Bronchial epithelial cell (primary cell): ENCODE measurements at regions not wholly inside any gene's neighbourhood (a gene's known extent, or its start where the extent isn't known, plus 50 kb on each side); places are given as distances from the start of the nearest gene placed in this dataset.

Experiments
- DNase-seq: peaks from one replicate; pipeline ENCODE4 v3.0.0-alpha.2; 2010; ENCODE audit warnings: low read depth
- FAIRE-seq: peaks from 2 replicates; lab custom pipeline; 2011; peaks lifted over from hg19 to GRCh38; lab: Jason Lieb, UNC
- H3K27me3 ChIP-seq: 2 replicates; pipeline ENCODE4 v1.5.1; 2011; ENCODE audit warnings: low read length; ENCODE audit not compliant: control insufficient read depth, insufficient read depth
- H3K36me3 ChIP-seq: 2 replicates; pipeline ENCODE4 v1.5.1; 2011; ENCODE audit warnings: low read length; ENCODE audit not compliant: control insufficient read depth, insufficient read depth
- H3K4me3 ChIP-seq: 2 replicates; pipeline ENCODE4 v1.5.1; 2011; ENCODE audit warnings: mild to moderate bottlenecking, low read depth, low read length, control low read depth
- TF ChIP-seq, protein P1 (sequence below): IDR thresholded peaks from 2 replicates; pipeline ENCODE4 v1.5.1; 2011; ENCODE audit warnings: mild to moderate bottlenecking, moderate library complexity, low read length, control low read depth, inconsistent platforms; ENCODE audit not compliant: insufficient read depth, severe bottlenecking

DNA sequence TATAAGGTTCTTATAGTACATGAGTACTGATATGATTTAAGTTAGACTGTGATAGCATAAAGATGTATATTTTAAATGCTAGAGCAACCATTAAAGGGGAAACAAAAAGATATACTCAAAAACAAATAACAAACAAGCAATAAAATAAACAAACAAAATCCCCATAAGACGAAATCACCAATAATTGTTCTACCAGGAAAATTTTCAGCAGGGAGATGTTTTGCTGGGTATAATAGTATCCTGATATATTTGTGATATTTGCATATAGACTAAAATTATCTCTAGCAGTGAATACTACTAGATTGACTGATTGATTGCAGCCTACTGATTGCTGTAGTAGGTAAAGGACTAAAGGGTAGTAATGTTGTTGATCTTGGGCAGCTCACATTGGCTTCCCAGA is 177.4 kb downstream of the TMEM182 start:
- no peak for FAIRE-seq
- TF ChIP-seq, protein P1, sequence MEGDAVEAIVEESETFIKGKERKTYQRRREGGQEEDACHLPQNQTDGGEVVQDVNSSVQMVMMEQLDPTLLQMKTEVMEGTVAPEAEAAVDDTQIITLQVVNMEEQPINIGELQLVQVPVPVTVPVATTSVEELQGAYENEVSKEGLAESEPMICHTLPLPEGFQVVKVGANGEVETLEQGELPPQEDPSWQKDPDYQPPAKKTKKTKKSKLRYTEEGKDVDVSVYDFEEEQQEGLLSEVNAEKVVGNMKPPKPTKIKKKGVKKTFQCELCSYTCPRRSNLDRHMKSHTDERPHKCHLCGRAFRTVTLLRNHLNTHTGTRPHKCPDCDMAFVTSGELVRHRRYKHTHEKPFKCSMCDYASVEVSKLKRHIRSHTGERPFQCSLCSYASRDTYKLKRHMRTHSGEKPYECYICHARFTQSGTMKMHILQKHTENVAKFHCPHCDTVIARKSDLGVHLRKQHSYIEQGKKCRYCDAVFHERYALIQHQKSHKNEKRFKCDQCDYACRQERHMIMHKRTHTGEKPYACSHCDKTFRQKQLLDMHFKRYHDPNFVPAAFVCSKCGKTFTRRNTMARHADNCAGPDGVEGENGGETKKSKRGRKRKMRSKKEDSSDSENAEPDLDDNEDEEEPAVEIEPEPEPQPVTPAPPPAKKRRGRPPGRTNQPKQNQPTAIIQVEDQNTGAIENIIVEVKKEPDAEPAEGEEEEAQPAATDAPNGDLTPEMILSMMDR = no peak
- H3K27me3 ChIP-seq = no peaks in the 10 kb centered on the region
- no peaks in the 10 kb centered on the region for H3K36me3 ChIP-seq
- DNase-seq = no peak
- H3K4me3 ChIP-seq = no peak overlapping the region

DNA sequence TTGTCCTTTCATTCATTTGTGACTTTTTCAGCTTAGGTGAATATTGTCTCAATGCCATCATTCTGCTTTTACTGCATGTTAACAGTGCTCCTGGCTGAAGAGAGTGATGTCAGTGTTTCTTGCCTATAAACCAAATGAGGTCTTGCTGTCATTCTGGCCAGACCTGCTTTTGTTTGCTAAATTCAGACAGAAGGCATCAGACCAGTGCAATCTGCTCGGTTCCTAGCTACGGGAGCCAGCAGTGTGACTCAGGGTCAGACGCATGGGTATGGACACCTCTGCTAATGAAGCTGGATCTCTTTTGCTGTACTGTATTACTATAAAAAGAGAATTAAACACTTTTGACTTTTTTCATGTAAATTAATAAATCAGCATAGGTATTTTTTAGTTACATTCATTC is 178.9 kb downstream of the TMEM182 start:
- H3K4me3 ChIP-seq = no peak overlapping the region
- H3K36me3 ChIP-seq = no peaks in the 10 kb centered on the region
- DNase-seq = no peak
- no peaks in the 10 kb centered on the region for H3K27me3 ChIP-seq
- FAIRE-seq = peak; percentile 64
- TF ChIP-seq, protein P1 = no peak

DNA sequence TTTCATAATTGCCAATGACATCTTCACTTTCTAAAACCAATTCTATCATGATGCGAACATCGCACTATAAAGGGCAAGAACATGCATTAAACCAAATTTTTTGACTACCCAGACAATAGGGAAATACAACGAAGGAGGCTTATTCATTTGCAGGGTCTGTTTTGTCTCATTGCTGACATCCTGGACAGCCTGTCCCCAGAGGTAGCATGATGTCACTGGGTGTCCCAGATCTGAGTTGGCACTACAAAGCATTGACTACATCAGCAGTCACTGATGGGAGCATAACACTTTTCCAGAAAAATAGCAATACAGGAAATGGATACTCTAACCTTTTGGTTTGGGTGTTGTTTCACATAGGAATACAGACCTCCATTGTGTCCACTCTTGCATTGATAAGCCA is 180.3 kb downstream of the TMEM182 start:
- no peaks in the 10 kb centered on the region for H3K27me3 ChIP-seq
- TF ChIP-seq, protein P1 = no peak
- DNase-seq (no peak), FAIRE-seq (no peak)
- H3K36me3 ChIP-seq = no peaks in the 10 kb centered on the region
- H3K4me3 ChIP-seq = no peak overlapping the region

DNA sequence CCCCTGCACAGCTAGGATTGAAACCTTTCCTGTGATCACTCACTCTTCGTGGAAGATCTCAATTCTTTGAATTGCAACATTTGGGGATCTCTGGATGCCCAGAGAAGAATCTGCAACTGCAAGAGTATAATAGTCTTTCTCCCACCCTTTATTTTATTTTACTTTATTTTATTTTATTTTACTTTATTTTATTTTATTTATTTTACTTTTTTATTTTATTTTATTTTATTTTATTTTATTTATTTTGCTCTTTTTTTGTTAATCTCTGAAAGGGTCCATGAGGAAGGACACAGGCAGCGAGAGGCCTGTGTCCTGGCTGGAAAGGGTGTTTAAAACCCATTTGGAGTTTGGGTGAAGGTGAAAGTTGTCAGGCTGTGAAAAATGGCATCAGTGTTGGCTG is 181.4 kb downstream of the TMEM182 start:
- H3K36me3 ChIP-seq = no peaks in the 10 kb centered on the region
- no peaks in the 10 kb centered on the region for H3K27me3 ChIP-seq
- TF ChIP-seq, protein P1 = no peak
- FAIRE-seq = no peak
- no peak overlapping the region for H3K4me3 ChIP-seq
- DNase-seq = no peak

DNA sequence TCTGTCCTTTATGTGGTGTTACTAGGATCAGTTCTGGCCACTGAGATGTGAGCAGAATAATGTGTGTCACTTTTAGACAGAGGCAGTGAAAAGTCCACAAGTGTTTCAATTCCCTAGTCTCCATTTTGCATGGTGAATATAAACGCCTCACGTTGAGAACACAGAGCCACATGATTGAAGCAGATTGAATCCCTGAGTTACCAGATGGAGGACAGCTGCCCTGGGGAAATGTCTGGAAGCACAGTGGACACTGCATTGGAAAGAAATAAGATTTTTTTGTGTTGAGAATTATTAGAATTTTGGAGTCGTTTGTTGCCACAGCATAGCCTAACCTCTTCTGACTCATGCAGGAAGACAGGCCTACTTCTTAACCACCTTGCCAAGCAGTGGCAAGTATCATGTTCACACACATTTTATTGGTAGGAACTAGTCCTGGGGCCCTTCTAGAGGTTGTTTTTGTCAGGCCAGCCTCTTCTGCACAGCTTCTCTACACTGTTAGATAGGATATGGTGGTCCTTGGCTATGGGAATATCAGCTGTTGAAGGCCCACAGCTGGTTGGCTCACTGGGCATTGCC is 188.6 kb downstream of the TMEM182 start:
- Histone ChIP-seq H3K27me3 (no peaks in the 10 kb centered on the region), H3K36me3 (no peaks in the 10 kb centered on the region), H3K4me3 (no peak overlapping the region)
- TF ChIP-seq, protein P1 = no peak
- FAIRE-seq = no peak
- DNase-seq = peak; percentile 20

DNA sequence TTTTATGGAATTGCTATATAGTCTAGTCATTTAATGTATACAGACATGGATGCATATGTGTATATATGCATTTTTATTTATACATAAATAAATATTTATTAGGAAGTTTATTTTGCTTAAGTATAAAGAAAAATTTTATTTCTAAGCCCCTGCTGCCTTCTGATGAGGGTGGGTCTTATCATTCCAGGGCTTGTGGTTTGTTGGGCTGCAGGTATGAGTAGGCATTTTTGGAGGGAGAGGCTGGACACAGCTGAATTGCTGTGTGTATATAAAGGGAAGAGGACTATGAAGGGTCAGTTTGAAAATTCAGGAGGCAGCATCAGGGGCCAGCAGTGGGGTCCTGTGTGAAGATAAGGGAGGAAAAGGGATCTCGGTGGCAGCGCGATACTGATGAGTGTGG is 189.4 kb downstream of the TMEM182 start:
- no peaks in the 10 kb centered on the region for H3K36me3 ChIP-seq
- TF ChIP-seq, protein P1 = no peak
- FAIRE-seq (no peak), DNase-seq (no peak)
- H3K4me3 ChIP-seq = no peak overlapping the region
- no peaks in the 10 kb centered on the region for H3K27me3 ChIP-seq
